ENCODE measurements at regions not wholly inside any gene's neighbourhood (a gene's known extent, or its start where the extent isn't known, plus 50 kb on each side); places are given as distances from the start of the nearest gene placed in this dataset.

- POLR2A ChIA-PET: no interaction called here
- 4% methylated on average over 10 of the region's 10 CpGs for WGBS (ENCODE audit: missing lambda C conversion rate)
- TF ChIP-seq SMC3 (IDR thresholded peaks at IDR 0.05) (no peak), HOXA7 (CRISPR knock-in tag; IDR thresholded peaks at IDR 0.05) (no peak), EHF (CRISPR knock-in tag; IDR thresholded peaks at IDR 0.05) (no peak), HES2 (IDR thresholded peaks at IDR 0.05) (no peak), HDAC2 (IDR thresholded peaks at IDR 0.05) (no peak), PHF8 (IDR thresholded peaks at IDR 0.05; ENCODE audit: borderline replicate concordance, low read depth) (no peak), ESRRA (IDR thresholded peaks at IDR 0.05; ENCODE audit: borderline replicate concordance, low read length) (no peak), RNF2 (IDR thresholded peaks at IDR 0.05; ENCODE audit: borderline replicate concordance, low read depth) (no peak), EHMT2 (IDR thresholded peaks at IDR 0.05; ENCODE audit: low read depth) (no peak), JUNB (IDR thresholded peaks at IDR 0.05) (no peak), ZC3H11A (IDR thresholded peaks at IDR 0.05) (no peak), KDM1A (IDR thresholded peaks at IDR 0.05; ENCODE audit: low read depth) (no peak), REST (IDR thresholded peaks at IDR 0.05) (no peak), RFX5 (IDR thresholded peaks at IDR 0.05) (no peak), KDM5A (IDR thresholded peaks at IDR 0.05) (no peak), FOSL2 (IDR thresholded peaks at IDR 0.05) (no peak), FOSL2 (CRISPR knock-in tag; IDR thresholded peaks at IDR 0.05) (no peak), CEBPB (IDR thresholded peaks at IDR 0.05) (no peak), MAFK (IDR thresholded peaks at IDR 0.05; ENCODE audit: partially characterized antibody) (no peak), FOSB (CRISPR knock-in tag; IDR thresholded peaks at IDR 0.05) (no peak), HOXB5 (CRISPR knock-in tag; IDR thresholded peaks at IDR 0.05) (no peak)
- no peak overlapping the region for H3K4me2 ChIP-seq
- no peak overlapping the region for H3K4me3 ChIP-seq
- H3K27ac ChIP-seq: no peak overlapping the region
- no peak for DNase-seq (ENCODE audit: low read depth in 1 of 2, low spot score in 1 of 2)
- FAIRE-seq: no peak
- H3K4me1 ChIP-seq: no peaks in the 10 kb centered on the region
- H3K9me3 ChIP-seq: no peaks in the 10 kb centered on the region
- no peak for ATAC-seq
- CTCF ChIA-PET: no interaction called here
Observed at GRCh38 chr10:130631142-130632096, 495.2 kb downstream of the GLRX3 start.

- POLR2A ChIA-PET: no interaction called here
Observed at GRCh38 chr10:130634816-130635215, 498.6 kb downstream of the GLRX3 start.

More at GRCh38 chr10:130634816-130635215, 498.6 kb downstream of the GLRX3 start:
- Histone ChIP-seq H3K4me2 (no peak overlapping the region), H3K4me1 (no peaks in the 10 kb centered on the region), H3K4me3 (no peak overlapping the region), H3K27ac (no peak overlapping the region), H3K9me3 (no peaks in the 10 kb centered on the region)
- CTCF ChIA-PET: no interaction called here
- ATAC-seq: no peak
- no peak for DNase-seq (ENCODE audit: low read depth in 1 of 2, low spot score in 1 of 2)
- no peak for FAIRE-seq
- TF ChIP-seq HEYL (CRISPR knock-in tag; IDR thresholded peaks at IDR 0.05) (no peak), PHF8 (IDR thresholded peaks at IDR 0.05; ENCODE audit: borderline replicate concordance, low read depth) (no peak), HOXA7 (CRISPR knock-in tag; IDR thresholded peaks at IDR 0.05) (no peak), TP53 (CRISPR knock-in tag; IDR thresholded peaks at IDR 0.05) (no peak)
- TF ChIP-seq, protein P1, sequence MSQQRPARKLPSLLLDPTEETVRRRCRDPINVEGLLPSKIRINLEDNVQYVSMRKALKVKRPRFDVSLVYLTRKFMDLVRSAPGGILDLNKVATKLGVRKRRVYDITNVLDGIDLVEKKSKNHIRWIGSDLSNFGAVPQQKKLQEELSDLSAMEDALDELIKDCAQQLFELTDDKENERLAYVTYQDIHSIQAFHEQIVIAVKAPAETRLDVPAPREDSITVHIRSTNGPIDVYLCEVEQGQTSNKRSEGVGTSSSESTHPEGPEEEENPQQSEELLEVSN (IDR thresholded peaks at IDR 0.05; ENCODE audit: borderline replicate concordance, low read depth): no peak
- WGBS (ENCODE audit: missing lambda C conversion rate): 10% methylated on average over 4 of the region's 4 CpGs

Data from A549 (cell line).